OCI-M2 (cell line): ENCODE measurements at regions not wholly inside any gene's neighbourhood (a gene's known extent, or its start where the extent isn't known, plus 50 kb on each side); places are given as distances from the start of the nearest gene placed in this dataset.
A peak's percentile ranks its signal among the peaks of the same experiment; 100 is the strongest.

ENCODE experiments used
- DNase-seq: peaks from one replicate; lab custom pipeline; 2025; ENCODE audit not compliant: unreplicated experiment; lab: John Stamatoyannopoulos, UW

GRCh38 chr5:43941806-43942205 lies 338.8 kb downstream of the NNT start:
- DNase-seq: no peak

- no peak for DNase-seq
Measured at GRCh38 chr5:43940562-43940961, 337.6 kb downstream of the NNT start.

- DNase-seq: no peak
Measured at GRCh38 chr5:43926923-43927322, 323.9 kb downstream of the NNT start.

- no peak for DNase-seq
Measured at GRCh38 chr5:43920422-43920821, 317.4 kb downstream of the NNT start.

GRCh38 chr5:43917925-43918324 lies 314.9 kb downstream of the NNT start:
- DNase-seq: no peak

- DNase-seq: no peak
Measured at GRCh38 chr5:43903129-43903528, 300.1 kb downstream of the NNT start.

- no peak for DNase-seq
Measured at GRCh38 chr5:43900974-43901373, 298.0 kb downstream of the NNT start.

GRCh38 chr5:43895876-43896275 lies 292.9 kb downstream of the NNT start:
- DNase-seq: no peak

- DNase-seq: no peak
Measured at GRCh38 chr5:43893951-43894684, 291.1 kb downstream of the NNT start.

GRCh38 chr5:43891112-43891511 lies 288.1 kb downstream of the NNT start:
- no peak for DNase-seq

- DNase-seq: no peak
Measured at GRCh38 chr5:43889233-43889632, 286.3 kb downstream of the NNT start.

GRCh38 chr5:43875741-43876140 lies 272.8 kb downstream of the NNT start:
- no peak for DNase-seq

- no peak for DNase-seq
Measured at GRCh38 chr5:43874772-43875171, 271.8 kb downstream of the NNT start.

GRCh38 chr5:43873791-43874190 lies 270.8 kb downstream of the NNT start:
- no peak for DNase-seq

- DNase-seq: no peak
Measured at GRCh38 chr5:43859309-43859708, 256.3 kb downstream of the NNT start.

- no peak for DNase-seq
Measured at GRCh38 chr5:43855452-43855851, 252.5 kb downstream of the NNT start.

- peak; percentile 37 for DNase-seq
Measured at GRCh38 chr5:43854697-43855292, 251.8 kb downstream of the NNT start.

- DNase-seq: no peak
Measured at GRCh38 chr5:43852279-43852678, 249.3 kb downstream of the NNT start.

- DNase-seq: no peak
Measured at GRCh38 chr5:43851741-43852140, 248.8 kb downstream of the NNT start.

GRCh38 chr5:43840424-43841125 lies 237.6 kb downstream of the NNT start:
- DNase-seq: no peak

- DNase-seq: no peak
Measured at GRCh38 chr5:43839218-43839617, 236.2 kb downstream of the NNT start.

- no peak for DNase-seq
Measured at GRCh38 chr5:43837996-43838395, 235.0 kb downstream of the NNT start.
